ENCODE measurements at regions not wholly inside any gene's neighbourhood (a gene's known extent, or its start where the extent isn't known, plus 50 kb on each side); places are given as distances from the start of the nearest gene placed in this dataset.

DNA sequence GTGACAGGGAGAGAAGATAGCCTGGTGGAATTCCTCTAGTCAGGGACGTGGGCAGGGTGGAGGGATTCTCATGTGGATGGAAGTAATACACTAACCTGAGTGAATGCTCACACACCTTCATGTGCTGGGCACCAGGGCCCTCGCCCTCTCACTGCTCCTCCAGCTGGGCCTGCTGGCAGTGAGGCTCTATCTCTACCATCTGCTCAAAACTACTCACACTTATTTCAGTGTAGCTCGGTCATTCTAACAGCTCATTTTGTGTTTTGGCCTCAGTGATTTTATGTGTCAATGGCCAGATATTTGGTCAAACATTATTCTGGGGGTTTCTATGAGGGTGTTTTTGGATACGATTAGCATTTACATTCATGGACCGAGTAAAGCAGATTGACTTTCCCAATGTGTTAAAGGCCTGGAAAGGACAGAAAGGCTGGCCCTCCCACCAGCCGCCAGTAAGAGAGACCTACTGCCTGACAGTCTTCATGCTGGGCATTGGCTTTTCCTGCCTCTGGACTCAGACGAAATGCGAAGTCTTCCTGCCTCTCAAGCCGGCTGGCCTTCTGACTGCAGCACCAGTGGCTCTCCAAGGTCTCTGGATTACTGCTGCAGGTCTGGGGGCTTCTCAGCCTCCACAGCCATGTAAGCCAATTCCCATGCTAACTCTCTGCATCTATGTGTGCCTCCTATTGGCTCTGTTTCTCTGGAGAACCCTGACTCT, 335.4 kb downstream of the CXCL12 start:
- no peak for DNase-seq

DNA sequence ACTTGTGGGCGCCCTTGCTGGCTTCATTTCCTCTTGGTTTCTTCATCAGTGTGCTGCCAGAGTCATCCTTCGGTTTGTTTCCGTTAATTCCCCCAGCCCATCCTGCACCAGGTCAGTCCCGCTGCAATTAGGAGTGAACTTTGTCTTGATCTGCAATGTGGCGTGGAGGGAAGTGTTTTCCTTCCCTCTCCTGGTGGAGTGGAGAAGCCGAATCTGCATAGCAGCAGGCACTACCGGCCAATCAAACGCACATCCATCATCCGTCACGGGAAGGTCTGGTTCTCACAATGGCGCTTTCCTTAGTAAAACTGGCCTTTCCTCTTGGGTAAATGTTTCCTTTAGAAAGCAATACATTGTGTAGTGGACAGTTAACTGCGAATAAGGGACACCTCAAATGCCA, 337.5 kb downstream of the CXCL12 start:
- DNase-seq, result no peak

DNA sequence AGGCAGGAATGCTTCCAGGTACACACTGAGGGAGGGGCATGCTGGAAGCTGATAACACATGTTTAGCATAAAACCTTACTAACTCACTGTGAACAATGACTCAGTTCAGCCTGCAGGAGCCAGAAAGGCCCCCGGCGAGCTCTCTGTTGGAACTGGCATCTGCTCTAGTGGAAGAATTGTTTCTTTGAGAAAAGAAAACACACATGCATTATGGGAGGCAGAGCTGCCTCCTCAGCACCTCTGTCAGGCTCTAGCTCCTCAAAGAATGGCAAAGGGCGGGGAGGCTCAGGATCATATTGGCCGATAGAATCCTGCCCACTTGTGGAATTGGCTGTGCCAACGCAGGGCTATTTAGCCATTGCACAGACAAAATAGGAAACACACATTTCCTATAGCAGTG, 338.3 kb downstream of the CXCL12 start:
- DNase-seq, result no peak

DNA sequence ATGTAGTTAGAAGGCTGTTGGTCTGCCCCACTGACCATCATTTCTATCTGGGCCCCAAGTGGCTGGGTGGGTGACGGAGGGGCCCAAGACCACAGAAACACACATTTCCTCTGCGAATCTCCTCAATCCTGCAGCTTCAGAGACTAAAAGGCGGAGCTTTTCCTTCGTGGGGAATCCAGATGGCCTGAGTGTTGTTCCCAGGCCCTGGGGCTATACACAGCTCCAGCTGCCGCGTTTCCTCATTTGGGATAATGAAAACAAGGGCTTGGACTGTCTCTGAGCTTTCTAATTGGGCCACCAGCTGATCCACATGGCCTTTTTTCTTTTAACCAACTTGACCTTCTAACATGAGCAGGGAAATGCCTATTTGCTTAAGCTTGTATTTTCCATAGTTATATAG, 339.9 kb downstream of the CXCL12 start:
- DNase-seq, result no peak

DNA sequence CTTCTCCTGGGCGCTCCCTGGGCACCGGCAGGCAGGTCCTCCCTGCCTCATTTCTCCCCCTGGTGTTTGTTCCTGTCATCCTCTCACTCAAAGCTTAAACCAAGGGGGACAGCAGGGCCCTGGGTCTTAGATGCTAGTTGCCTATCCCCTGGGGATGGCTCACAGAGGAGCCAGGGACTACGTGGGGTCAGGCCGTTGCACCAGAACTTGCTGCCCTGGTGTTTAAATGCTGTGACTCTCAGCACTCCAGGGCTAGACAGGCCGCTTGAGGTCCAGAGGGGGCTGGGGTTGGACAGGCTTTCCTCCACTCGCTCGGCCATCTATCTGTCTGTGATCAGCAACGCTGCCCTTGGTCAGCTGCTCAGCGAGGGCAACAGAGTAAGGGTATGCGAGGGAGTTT, 340.3 kb downstream of the CXCL12 start:
- no peak for DNase-seq

DNA sequence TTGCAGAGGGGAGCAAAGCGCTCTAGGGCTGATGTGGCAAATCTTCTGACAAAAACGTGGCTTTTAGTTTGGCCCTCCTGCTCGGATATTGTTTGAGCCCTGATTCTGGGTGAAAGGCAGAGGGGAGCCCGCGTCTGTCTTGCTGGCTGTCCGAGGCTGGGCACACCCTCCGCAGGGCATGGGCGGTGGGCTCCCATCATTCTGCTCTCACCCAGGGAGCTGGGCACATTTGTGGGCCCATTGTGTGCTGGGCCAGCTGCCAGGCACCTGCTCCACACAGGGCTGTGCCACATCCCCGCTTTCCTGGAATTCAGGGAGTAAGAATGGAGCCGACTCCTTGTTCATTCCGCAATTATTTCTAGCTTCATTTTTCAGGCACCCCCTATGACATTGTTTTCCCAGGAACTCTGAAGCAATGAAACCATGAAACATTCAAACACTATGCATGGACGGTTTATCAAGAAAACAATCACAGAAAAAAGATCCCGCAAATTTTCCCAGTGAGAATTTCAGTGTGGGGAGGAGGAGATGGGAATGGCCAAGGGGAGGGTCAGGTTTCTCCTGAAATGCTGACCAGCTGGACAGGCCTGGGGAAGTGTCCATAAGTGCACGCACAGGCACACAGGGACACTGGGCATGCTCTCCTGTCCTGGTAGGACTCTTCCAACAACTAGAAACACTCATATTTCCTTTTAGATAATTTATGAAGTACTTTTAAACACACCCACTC, 341.1 kb downstream of the CXCL12 start:
- DNase-seq, result no peak

DNA sequence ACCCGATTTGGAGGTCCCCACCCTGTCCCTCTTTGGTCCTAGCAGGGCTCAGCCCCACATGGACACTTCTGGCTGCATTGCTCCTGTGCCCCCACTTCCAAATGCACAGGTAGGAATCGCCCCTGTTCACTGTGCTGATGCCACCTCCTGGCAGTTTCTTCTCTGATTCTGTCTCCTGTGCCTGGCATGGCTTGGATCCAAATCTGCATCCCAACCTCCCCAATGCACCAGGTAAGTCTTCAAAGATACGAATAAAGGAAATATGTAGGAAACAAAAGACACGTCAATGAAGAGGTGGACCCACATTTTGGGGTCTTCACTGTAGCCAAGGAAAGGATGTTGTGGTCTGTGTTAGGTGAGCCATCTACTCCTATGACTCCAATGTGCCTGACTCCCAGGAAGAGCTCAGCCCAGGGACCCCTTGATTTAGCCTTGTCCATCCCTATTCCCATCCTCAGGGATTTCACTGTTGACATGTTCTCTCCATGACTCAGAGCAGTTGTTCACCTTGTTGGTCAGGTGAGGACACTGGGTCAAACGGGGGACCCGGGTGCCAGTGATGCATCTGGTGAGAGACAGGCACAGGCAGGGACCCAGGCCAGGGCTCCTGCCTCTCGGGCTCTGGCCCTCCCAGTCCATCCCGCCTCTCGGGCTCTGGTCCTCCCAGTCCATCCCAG, 341.8 kb downstream of the CXCL12 start:
- no peak for DNase-seq

DNA sequence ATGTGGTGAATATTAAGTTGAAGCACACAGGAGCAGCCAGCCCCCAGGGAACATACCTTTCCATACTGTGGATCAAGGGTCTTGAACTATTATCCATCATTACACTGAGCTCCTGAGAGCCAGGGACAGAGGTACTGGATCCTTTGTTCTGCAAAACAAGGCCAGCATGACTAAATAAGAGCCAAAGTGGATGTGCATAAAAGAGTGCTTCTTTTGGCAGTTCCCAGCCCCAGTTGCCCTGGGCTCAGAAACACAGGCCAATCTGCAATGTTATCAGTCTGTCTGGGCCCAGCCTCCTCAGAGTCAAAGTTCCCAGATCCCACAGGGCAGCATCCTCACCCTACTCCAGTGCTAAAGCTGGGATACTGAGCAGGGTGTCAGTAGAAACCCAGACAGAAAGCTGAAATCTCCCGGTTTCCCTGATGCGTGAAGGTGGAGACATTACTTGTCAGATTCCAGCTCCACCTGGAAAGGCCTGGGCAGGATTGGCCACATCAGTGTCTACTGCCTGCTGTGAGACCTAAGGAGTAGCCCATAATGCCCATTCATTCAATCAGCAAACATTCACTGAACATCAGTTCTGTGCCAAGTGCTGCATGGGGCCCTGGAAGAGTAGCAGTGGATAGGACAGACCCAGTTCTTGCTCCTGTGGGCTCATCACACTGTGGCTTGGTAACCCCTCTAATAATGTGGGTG, 342.7 kb downstream of the CXCL12 start:
- DNase-seq, result no peak

DNA sequence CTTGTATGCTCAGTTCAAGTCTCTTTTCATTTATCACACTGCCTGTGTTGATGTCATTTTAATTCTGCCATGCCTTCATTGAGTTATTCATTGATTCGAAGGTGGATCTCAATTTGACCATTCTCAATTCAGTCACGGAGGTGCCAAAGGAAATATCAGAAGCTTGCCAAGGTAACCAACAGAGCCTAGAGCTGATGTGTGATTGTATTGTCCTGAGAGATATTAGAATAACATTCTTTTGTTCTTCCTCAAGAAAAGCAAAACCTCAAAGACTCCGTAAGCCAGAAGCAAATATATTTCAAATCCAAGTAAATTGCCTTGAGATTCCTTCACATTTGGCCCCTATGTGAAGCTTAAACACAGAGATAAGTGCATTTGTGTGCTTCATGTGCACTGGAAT, 345.3 kb downstream of the CXCL12 start:
- no peak for DNase-seq

DNA sequence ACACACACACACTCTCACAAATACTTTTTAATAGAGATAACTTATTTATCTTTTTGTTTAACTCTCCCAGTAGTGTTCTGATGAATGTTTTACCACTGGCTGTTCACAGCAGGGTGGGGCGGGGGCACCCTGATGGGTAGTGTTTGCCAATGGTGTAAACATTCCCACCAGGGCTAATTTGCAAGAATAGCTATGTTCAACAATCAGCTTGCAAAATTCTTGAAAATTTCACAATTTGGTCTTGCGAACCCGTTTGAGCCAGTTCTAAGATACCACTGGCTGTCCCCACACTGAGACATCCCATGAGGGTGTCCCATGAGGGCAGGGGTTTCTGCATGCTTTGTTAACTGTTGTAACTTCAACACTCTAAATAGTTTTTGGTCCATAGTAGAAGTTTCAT, 348.5 kb downstream of the CXCL12 start:
- DNase-seq, result no peak

DNA sequence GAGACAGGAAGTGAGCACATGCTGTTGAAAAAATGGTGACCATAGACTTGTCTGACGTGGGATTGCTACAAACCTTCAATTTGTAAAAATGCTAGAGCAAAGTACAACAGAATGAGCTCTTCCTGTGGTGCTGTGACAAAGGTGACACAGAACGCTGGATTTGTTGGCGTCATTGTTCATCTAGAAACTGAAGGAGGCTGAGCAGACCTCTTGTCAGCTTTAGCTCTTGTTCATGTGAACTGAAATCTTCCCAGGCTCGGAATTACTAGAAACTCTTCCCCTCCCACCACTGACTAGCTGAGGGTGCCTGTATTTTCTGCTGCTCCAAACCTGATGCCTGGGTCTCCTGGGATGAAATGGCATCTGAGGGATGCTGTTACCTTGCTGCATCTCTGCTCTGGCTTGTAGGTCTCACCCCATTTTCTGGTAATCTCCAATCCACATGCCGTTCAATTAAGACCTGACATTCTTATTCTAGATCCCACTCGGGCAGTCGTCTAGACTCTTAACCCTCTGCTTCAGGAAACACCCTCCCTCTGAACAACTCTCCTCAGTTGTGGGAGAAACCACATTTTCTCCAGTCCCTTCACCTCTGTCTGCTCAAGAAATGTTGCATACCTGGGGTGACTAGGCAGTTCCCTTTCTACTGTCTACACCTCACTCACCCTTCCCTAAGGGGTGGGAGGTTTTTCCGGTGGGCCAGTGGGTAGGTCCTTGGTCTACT, 349.3 kb downstream of the CXCL12 start:
- no peak for DNase-seq

DNA sequence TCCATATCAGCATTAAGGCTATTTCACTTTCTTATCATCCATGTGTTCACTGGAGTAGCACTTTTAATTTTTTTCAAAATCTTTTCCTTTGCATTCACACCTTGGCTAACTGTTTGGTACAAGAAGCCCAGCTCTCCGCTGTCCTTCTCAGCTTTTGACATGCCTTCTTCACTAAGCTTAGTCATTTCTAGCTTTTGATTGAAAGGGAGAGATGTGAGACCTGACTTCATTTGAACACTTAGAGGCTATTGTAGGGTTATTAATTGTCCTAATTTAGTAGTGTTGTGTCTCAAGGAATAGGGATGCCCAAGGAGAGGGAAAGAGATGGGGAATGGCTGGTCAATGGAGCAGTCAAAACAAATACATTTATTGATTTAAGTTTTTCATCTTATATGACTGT, 350.0 kb downstream of the CXCL12 start:
- DNase-seq, result no peak

DNA sequence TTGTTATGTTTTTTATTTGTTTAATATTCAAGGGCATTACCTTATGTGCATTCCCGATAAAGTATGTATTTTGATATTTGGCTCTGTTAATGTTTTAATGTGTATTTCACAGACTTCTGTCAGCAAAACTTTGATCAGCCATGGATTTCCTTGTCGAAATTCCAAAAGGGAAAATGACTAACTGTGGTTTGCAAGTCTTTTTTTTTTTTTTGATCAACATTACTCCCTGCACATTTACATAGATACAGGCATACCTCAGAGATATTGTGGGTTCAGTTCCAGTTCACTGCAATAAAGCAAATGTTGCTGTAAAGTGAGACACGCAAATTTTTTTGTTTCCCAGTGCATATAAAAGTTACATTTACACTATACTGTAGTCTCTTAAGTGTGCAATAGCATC, 351.9 kb downstream of the CXCL12 start:
- no peak for DNase-seq

DNA sequence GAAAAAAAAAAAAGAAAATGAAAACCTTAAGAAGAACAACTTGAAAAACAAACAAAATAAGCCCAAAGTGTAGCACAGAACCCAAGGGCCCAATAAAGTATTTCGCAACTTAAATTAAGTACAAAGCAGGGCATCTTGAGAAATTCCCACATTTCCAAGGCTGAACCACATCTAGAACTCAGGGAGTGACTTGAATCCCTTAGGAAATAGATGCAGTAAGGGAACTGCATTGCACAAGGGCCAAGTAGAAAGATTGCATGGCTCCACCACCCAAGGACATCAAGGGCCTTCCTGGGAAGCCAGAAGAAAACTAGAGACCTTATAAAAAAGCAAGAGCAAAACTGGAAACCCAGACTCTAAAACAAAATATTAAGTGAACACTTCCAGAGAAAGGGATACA, 352.7 kb downstream of the CXCL12 start:
- no peak for DNase-seq

DNA sequence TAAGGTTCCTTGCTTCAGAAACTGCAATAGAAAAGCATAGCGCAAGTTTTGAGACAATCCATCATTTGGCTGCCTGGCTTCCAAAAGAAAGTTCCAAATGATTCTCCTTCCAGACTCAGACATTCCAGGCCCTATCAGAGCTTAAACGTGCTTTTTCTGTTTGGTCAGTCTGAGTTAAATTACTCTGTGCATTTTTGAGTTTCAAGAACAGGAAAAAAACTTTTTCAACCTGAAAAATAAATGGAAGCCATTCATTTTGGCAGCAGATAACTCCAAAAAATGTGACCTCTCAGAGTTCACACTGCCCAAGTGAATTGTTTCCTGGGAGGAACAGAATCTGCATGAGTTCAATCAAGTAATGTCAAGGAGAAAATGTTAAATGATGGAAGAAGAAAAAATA, 354.2 kb downstream of the CXCL12 start:
- no peak for DNase-seq

DNA sequence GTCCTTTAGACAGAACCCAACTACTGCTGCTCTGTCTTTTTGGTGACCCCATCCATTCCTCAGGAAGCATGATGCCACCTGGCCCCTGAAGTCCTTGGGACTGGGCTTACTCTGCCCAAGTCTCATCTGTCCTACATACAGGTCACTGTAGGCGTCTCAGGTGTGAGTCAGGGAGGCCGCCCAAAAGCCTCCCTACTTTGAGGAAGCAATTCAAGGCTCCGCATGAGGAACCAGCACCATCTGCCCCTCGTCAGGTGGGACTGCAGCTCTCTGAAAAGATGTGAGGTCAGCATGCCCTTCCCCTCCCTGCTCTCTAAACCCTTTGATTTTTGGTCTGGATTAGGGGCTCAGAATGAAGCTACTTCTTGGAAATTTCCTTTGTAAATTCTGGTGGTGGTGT, 354.8 kb downstream of the CXCL12 start:
- DNase-seq, result peak; percentile 3

DNA sequence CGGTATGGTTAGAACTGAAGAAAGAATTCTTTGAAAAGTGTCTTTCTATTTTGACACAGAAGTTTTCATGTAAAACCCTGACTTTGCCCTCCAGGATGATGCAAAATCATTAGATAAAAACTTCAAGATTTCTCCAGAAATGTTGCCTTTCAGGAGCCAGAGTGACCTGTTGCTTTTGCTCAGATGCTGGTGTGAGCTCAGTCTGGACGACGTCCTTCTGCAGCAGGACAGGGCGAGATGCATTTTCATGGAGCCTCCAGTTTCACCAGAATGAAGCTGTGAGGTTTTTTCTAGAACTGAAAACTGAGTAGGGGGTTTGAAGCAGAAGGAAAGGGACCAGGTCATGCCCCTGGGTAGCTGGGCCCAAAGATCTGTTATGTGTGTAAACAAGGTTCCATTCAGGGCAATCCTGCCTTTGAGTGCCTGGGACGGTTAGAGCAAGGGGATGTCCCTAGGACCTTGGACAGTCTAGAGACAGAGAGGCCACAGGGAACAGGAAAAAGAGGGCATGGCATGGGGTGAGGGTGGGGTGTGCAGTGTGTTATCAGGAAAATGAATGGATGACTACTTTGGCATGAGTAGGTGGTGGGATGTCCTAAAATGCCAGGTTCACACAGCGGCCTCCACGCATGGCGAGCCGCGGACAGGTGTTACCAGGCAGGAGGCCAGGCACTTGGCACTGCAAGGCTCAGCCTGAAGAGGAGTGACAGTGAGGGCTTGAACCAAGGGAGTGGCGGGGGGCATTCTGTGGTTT, 356.3 kb downstream of the CXCL12 start:
- no peak for DNase-seq

DNA sequence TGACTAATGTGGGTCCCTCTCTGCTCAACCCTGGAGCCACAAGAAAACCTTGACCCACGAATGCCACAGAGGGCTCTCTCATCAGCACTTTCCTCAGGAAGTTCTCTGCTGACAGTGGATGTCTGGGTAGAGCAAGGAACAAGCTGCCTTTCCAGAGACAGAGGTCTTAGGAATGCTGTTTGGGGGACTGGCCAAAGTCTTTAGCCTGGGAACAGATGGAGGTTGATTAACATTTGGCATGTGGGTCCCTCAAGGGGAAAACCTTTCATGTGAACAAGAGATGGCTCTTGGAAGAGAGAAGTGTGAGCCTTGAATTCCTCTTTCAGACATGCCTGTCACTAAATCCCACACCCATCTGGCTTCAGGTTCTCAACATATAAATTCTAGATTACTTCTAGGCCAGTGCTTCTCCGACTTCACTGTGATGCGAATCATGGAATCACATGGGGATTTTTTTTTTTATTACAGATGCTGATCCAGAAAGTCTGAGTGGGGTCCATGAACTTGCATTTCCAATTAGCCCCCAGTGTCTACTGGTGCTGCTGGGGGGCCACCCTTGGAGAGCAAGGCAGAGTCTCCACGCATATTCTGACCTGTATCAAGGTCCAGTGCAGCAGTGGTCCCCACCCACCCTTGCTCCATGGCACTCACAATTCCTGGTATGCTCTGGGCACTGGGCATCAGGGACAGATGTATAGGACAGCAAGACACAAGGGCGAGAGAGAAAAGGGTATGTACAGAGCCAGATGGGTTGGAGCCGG, 360.4 kb downstream of the CXCL12 start:
- DNase-seq, result no peak

DNA sequence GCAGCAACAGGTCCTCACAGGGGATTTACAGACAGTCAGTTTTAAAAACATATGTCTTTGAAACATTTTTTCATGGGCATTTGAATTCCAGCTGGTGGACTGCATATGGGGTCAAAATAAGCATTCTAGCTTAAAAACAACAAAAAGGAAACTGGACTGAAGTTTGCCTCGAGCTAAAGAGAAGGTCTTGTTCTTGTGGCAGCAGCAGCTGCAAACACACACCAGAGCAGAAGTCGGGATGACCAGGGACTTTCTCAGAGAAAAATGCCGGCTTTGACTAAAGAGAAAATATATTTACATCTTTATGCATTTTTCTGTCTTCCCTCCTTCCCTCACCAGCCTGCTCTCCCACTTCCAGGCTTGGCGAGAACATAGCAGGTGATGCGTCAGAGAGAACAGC, 361.4 kb downstream of the CXCL12 start:
- no peak for DNase-seq

DNA sequence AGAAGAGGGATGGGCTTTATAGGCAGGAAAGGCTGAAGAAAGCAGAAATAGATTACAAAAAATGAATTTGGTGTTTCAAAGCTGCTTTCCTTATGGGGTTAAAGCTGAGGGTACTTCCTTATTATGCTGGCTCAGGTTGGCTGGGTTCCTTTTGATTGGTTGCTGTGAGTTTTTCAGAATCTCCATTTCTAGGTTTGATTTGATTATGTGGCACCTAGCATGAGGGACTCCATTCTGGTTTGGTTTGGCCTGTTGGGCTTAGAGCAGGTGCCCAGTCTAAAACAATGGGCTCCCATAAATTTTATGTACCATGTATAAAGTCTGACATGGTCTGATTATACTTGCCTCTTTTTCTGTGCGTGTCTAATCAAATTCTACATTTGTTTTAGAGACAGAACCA, 362.7 kb downstream of the CXCL12 start:
- no peak for DNase-seq

Data from stimulated activated CD4-positive, alpha-beta T cell treated with anti-CD3 and anti-CD28 coated beads, Interleukin-12 subunit alpha, Interleukin-12 subunit beta, amount 100 ng/mL, for 4 hours (primary cell).